ENCODE measurements at regions not wholly inside any gene's neighbourhood (a gene's known extent, or its start where the extent isn't known, plus 50 kb on each side); places are given as distances from the start of the nearest gene placed in this dataset.
A peak's percentile ranks its signal among the peaks of the same experiment; 100 is the strongest.
"Not testable (repeated sequence)": the region's sequence is repeated elsewhere in the genome, so short reads cannot be mapped to it uniquely, and the experiment has no call there.

DNA sequence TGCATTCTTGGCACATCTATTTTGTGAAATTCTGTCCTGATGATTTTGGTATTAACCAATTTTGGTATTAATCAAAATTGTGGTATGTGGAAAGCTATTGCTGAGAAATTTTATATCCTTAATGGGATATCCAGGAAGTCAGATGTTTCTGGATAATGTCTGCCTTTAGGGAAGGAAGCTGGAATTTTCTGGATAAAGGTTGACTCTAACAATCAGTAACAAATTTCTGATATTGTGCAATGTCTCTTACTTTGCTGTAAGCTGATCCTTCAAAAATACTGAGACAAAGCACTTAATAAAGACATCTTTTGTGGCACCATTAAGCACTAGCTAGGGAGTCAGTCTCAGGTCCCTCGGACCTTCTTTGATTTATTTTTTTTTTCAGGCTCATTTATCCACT, 100.8 kb upstream of the UGP2 start:
- no peak for DNase-seq

DNA sequence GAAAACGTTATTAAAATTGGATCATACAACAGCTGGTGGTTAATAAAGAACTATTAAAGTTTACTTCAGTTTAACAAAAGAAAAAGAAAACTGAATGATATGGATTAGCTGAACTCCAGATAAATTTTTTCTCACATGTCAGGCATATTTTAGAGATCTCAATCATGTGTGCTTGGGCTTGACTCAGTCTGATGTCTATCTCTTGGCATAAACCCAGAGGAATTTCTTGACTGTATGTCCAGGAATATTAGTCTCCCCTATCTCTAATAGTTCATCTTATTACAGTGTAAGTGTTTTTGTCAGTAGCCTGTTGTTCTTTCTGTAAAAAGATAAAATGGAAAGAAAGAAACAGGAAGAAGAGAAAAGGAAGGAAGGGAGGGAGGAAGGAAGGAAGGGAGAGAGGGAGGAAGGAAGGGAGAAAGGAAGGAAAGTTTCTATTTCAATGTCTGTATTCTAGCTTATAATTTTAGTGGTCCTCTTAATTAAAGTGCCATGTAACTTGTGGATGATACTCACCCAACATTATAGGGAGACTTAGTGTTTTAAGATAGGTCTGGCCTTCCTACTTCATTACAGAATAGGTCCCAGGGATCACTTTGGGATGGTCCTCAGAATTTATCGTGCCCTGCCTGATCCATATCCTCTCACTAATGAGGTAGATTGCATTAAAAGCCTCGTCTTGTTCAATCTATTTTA, 99.7 kb upstream of the UGP2 start:
- no peak for DNase-seq

DNA sequence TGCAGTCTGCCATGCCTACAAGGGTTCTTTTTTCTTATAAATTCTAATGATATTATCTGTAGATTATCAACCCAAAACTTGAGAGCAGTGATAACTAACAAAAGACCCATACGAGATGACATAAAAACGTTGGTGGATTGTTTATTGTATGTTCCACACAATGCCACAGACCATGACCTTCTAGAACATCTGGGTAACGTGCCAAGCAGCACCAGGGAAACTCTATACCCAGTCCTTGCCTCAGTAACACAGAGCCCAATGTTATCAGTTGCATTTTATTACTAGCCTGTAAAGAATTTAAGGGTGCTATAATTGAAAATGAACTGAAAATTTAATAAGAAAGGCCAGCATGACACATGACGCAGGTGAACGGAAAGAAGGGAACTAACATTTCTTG, 99.1 kb upstream of the UGP2 start:
- no peak for DNase-seq

DNA sequence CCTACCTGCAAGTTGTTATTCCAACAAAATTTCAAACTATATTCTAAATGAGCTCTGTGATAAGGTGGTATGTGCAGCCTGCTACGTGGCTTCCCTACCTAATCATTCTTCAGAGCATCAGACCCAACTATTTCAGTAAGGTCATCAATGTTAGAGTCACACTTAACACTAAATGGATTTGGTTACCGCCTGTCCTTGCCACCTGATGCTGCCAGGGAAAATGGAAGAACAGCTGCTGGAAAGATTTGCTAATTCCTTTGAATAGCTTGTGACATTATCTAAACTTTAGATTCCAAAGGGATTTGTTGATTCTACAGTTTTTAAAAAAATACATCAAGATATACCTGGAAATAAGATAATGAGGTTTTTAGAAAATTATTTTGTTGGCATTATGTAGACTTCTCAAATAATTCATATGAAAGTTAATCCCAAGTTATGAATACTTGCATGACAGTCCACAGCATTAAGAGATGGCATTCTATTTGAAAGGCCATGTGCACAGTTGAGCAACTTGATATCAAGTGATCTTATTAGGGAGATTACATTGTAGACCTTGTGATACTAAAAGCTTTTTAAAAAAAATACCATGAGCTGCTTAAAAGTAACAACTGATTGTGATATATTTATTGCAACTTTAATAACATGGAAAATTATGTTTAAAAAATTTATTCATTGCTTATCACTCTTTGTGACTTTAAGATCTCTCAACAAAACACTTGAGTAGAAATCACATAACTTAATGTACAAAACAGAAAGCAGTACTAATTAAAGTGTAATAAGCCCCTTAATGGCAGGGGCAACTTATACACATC, 98.3 kb upstream of the UGP2 start:
- DNase-seq, result peak; percentile 45 to 80

DNA sequence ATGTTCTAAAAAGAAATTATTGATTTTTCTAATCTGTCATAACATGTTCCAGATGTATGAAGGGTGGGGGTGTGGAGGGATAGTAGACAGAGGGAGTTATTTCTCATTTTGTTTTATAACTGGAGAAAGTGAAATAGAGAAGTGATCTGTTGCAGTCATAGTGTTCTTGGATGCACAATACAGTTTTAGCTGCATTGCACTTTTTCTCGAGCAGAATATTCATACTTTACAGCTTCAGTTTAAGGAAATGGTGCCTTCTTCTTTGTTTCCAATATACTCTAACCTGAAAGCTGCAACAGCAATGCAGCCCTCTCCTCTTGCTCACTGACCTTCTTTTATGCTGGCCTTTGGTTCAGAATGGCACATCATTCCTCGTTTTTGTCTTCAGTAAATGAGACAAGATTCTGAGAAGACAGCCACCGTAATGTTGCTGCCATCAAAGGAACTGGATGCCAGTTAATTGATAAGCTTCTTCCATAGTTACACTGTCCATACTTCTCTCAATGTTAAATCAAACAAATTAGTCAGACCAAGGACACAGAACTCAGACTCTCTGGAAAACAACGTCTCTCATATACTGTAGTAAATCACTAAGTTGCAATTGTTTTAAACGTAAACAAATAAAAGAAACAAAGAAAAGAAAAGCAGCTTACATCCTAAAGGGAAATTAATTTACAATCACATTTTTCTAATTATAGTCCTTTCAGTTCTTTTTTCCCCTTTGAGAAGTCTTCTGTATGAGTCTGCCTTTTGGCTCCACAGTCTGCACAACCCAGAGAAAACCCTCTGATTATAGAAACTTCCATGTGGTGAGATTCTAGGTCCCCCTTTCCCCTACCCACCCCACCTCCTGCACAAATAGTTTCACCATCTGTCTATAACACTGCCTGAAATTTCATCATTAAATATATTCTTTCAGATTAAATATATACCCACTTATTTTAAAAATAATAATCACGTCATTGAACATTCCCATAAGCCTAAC, 97.4 kb upstream of the UGP2 start:
- DNase-seq, result peak; percentile 7 to 8

DNA sequence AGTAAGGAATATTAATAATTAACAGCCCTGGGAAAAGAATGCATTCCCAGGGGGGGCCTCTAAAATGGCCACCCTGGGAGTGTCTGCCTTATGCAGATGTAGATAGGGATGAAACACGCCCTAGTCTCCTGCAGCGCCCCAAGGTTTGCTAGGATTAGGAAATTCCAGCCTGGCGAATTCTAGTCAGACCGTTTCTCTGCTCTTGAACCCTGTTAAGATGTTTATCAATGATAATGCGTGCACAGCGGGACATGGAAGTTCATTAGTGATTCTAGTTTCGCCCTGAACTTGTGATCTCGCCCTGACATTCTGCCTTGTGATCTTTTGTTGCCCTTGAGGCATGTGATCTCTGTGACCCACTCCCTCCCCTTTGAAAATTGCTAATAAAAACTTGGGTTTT, 95.1 kb upstream of the UGP2 start:
- DNase-seq, result not testable (repeated sequence)

DNA sequence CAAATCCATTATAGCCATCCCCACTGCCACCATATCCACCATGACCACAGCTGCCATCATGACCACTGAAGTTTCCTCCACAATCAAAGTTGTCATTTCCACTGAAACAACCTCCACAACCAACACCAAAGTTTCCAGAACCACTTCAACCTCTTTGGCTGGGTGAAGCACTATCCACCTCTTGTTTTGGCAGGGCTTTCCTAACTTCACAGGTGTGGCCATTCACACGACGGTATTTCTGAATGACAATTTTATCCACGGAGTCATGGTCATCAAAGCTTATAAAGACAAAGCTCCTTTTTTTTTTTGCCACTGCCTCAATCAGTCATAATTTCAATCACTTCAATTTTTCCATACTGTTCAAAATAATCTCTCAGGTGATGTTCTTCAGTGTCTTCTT, 89.8 kb upstream of the UGP2 start:
- no peak for DNase-seq

DNA sequence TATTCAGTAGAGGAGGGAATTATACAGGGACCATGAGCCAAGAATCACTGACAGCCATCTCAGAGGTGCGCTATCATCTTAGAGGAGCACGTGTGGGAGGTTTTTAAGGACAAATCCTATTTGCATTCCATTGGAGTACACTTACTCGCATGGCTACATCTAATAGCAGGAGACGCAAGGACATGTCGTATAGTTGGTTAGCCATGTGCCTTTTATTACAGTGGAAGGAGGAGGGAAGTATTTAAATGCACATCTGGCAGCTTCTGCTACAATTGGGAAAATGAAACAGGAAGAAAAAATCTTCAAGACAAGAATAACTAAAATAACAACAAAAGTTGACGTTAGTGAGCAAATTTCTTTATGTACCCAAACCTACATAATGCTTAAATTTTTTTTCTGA, 86.5 kb upstream of the UGP2 start:
- DNase-seq, result no peak

DNA sequence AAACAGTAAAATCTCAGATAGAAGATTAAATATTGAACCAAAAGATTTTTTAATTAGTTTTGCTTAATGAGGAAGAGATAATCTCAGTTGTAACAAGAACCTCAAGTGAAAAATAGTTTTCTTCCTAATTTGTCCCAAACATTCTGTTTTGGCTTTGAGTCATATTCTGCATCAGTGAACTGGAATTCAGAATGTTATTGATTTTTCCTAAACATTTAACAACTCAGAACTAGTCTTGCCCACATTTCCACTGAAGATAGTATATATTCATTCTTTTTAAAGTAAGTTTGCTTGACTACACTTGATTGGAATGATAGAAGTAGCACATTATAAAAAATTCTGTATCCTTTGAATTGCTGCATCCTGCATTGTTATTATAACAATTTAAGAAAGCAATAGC, 85.7 kb upstream of the UGP2 start:
- DNase-seq, result no peak

DNA sequence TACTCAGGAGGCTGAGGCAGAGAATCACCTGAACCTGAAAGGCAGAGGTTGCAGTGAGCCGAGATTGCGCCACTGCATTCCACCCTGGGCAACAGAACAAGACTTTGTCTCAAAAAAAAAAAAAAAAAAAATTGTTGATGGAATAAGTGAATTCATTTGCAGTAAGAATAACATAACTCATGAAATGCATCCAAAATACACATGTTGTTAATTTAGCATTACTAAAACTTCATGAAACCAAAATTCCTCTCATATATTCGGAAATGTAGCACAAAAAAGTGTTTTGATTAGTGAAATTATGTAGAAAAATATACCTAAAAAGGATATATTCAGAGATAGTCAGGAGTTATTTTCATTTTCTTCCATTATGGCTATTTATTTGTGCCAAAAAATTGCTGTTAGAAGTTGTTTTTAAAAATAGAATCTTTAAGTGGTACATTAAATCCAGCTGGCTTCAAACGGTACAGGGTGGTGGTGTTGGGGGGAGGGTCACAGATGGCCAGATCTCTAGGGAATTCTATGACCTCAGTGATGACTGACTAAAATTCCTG, 78.2 kb upstream of the UGP2 start:
- DNase-seq, result peak in 1 of 2 experiments; percentile 27

DNA sequence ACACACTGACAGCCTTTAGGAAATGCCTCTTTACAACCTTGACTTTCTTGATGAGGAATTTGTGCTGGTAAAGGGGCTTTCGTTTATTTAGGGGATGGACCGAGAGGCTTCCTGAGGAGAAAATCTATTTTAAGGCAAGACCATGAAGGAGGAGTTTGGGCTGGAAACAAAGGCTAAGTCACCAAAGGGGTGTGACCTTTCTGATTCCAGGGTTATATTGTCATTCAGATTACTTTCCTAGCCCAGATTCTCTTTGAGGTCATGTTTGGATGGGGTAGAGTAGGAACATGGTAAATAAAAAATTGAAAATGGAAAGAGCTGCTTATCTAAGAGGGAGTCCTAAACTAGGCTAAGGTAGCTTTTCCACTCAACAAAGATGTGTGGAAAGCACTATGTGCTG, 77.1 kb upstream of the UGP2 start:
- no peak for DNase-seq

DNA sequence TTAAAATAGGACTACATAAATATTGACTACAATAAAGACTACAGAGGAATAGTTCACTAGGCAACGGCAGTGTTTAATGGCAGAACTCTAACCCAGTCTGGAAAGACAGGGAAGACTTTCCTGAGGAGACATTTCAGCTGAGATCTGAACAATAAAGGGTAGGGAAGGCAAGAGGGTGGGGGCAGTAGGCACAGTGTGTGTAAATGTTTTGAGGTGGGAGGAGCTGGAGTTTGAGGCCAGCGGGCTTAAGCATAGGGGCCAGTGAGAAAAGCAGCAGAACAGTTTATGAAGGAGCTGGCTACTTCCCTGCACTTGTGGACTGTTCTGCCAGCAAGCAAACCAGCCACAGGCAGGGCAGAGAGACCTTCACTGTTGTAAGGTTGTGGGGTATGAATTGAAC, 76.6 kb upstream of the UGP2 start:
- no peak for DNase-seq

DNA sequence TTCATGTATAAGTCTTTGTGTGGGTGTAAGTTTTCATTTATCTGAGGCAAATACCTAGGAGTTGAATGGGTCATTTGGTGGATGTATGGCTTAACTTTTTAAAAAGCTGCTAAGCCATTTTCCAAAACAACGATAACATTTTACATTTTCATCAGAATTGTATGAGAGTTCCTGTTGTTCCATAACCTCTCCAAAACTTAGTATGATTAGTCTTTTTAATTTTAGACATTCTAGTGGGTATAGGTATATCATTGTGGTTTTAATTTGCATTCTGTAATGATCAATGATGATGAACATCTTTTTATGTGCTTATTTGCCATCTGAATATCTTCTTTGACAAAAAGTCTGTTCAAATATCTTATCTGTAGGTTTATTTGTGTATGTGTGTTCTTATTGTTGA, 74.4 kb upstream of the UGP2 start:
- no peak for DNase-seq

DNA sequence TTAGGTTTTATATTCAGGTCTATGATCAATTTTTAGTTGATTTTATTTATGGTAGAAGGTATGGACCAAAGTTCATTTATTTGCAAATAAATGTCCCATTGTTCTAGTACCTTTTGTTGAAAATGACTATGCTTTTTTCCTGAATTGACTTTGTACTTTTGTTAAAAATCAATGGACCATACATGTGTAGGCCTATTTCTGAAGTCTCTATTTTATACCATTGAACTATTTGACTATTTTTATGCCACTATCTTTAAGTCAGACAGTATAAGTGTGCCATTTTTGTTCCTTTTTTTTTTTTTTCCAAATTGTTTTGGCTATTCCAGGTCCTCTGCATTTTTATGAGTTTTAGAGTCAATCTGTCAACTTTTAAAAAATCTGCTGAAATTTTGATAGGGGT, 73.6 kb upstream of the UGP2 start:
- DNase-seq, result no peak

DNA sequence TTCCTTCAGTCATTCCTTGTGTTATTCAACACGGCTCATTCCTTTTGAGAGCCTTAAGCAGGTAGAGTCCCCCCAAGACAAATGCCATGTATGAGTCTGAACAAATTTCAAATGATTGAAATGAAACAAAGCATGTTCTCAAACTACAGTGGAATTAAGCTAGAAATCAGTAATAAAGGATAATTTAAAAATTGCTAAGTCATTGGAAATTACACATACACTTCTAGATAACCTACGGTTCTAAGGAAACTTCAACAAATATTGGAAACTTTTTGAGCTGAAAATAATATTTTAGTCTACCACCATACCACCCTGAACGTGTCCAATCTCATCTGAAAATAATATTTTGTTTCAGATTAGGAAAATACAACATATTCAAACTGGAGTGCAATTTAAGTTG, 71.8 kb upstream of the UGP2 start:
- no peak for DNase-seq

DNA sequence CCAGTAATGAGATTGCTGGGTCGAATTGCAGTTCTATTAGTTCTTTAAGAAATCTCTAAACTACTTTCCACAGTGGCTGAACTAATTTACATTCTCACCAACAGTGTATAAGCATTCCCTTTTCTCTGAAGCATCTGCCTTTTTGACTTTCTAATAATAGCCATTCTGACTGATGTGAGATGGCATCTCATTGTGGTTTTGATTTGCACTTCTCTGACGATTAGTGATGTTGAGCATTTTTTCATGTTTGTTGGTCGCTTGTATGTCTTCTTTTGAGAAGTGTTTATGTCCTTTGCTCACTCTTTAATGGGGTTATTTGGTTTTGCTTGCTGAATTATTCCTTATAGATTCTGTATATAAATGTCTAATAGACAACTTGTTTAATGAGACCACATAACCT, 69.6 kb upstream of the UGP2 start:
- DNase-seq, result no peak

DNA sequence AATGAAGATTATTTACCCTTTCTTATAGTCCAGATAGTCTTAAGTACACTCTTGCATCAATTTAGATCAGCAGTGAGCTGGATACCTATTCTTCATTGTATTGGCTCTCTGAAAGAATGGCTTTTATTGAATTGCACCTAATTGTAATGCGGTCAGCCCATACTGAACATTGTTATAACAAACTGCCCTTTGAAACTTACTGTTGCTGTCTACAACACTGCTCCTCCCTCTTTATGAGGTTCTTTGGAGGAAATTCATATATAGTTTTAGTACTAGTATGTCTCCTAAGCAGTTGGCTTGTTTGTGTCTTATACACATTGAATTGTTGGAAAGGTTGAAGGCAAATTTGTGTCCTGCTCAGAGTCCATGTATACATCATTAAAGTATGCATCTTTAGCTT, 66.5 kb upstream of the UGP2 start:
- DNase-seq, result no peak

DNA sequence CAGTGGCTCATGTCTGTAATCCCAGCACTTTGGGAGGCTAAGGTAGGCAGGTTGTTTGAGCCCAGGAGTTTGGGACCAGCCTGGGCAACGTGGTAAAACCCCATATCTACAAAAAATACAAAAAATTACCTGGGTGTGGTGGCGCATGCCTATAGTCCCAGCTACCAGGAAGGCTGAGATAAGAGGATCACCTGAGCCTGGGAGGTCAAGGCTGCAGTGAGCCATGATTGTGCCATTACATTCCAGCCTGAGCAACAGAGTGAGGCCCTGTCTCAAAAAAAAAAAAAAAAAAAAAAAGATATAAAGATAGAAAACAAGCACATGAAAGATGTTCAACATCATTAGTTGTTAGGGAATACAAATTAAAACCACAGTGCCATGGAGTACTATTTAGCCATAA, 65.3 kb upstream of the UGP2 start:
- no peak for DNase-seq

DNA sequence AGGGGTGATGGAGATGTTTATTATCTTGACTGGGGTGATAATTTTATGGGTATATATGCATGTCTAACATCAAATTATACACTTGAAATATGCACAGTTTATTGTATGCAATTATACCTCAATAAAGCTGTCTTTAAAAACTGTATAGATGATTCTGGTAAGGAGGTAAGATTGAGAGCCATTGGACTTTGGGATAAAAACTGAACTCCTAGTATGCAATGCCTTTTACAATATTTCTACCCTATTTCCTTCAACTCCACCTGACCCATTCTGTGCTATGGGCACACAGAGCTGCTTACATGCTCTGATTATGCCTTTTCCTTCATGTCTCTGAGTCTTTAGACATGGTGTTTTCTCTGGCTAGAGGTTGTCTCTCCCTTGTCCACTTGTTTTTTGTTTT, 63.9 kb upstream of the UGP2 start:
- no peak for DNase-seq

DNA sequence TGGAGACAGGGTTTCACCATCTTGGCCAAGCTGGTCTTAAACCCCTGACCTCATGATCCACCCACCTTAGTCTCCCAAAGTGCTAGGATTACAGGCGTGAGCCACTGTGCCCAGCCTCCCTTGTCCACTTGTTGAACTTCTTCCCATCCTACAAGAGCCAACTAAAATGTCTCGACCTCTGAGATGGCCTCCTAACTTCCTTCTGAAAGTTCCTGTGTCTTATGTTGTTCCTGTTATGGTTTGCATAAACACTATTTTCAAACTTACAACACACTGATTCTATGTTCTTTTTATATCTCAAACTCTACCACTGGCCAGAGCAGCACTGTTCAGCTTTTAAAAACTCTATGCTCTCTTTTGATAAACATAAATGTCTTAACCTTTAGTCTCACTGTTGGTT, 63.3 kb upstream of the UGP2 start:
- no peak for DNase-seq

DNA sequence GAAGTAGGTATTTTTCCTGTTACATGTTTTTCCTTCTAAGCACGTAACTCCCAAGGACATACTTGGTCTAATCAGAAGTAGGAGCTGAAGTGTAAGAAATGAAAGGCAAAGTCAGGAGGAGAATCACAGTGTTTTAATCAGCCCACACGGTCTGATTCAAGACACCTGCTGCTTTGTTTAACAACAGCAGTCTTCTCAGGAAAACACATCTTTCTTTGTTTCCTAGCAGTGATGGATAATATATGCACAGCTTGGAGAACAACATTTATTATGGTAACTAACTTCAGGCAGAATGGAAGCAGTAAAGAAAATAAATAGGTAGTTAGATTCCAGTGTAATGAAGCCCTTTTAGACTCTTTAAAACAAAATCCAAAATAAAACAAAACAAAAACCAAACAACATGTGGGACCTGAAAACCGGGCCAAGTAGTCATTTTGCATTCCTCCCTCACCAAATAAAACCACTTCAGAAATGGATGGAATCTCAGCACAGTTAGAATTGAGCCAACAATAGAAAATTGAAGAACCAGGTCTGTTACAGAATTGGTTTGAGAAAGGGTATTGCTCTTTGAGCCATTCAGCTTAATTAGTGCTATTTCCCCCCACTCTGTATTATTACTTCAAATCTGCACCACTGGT, 61.1 kb upstream of the UGP2 start:
- DNase-seq, result no peak

DNA sequence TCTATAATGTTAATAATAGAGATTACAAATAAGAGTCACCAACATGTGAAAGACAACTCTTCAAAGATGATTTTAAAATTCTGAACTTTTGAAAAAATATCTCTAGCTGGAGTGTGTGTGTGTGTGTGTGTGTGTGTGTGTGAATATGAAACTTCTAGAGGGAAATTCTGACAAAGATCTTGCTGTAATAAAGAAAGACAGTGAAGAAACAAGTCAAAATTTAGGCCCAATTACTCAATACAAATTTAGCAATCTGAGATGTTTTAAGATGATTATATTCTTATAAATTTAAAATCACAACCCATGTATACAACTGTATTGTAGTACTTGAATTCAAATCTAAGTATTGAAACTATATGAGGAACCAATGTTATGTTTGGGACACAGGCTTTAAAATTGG, 57.2 kb upstream of the UGP2 start:
- no peak for DNase-seq

DNA sequence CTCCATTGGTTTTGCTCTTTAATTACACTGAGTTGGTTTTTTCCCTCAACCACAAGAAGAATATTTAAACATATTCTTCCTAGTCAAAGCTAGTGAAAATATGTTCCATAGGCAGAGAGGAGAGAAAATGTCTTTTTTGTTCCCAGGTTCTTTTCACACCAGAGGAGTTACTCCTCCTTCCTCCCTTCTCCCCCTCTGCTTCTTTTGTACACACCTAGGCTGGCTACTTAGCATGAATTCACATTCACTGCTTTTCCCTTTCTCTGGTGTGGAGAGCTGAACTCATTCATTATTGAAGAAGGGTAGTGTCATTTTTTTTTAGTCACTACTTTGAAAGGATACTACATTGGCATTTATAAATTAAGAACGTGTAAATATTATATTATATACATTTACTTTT, 56.6 kb upstream of the UGP2 start:
- no peak for DNase-seq

Measured in NCI-H524 (cell line).